Keratinocyte (primary cell): ENCODE measurements at regions not wholly inside any gene's neighbourhood (a gene's known extent, or its start where the extent isn't known, plus 50 kb on each side); places are given as distances from the start of the nearest gene placed in this dataset.

Experiments used
- DNase-seq: peaks from one replicate; pipeline ENCODE4 v3.0.0-alpha.2; 2011; ENCODE audit warnings: low read depth, missing footprints, low spot score
- FAIRE-seq: peaks from 2 replicates; lab custom pipeline; 2011; peaks lifted over from hg19 to GRCh38; lab: Jason Lieb, UNC
- H2AFZ ChIP-seq: 2 replicates; pipeline ENCODE4 v1.6.0; 2012; ENCODE audit warnings: low read length, control low read depth, inconsistent platforms; ENCODE audit not compliant: control insufficient read depth
- H3K27ac ChIP-seq: 2 replicates; pipeline ENCODE4 v1.5.1; 2011; ENCODE audit warnings: low read length; ENCODE audit not compliant: control insufficient read depth, insufficient read depth
- H3K27me3 ChIP-seq: 3 replicates; pipeline ENCODE4 v1.6.0; 2011; ENCODE audit warnings: low read length; ENCODE audit not compliant: control insufficient read depth, insufficient read depth; ENCODE audit errors: extremely low read depth
- H3K36me3 ChIP-seq, 2 experiments: 2 replicates in 1 of 2; 3 replicates in 1 of 2; pipeline ENCODE4 v1.5.1; 2011; ENCODE audit warnings: low read length in 2 of 2, mild to moderate bottlenecking in 1 of 2; ENCODE audit not compliant: control insufficient read depth in 2 of 2, insufficient read depth in 2 of 2; ENCODE audit errors: extremely low read depth in 1 of 2
- H3K4me1 ChIP-seq: 3 replicates; pipeline ENCODE4 v1.5.1; 2011; ENCODE audit warnings: low read length; ENCODE audit not compliant: control insufficient read depth, insufficient read depth; ENCODE audit errors: extremely low read depth
- H3K4me2 ChIP-seq: 3 replicates; pipeline ENCODE4 v1.6.0; 2011; ENCODE audit warnings: low read depth, low read length; ENCODE audit not compliant: control insufficient read depth, insufficient read depth; ENCODE audit errors: extremely low read depth
- H3K4me3 ChIP-seq, 3 experiments: fragments of 200-600 bp in 1 of 3; sonication (generic) in 1 of 3; 2 replicates in 2 of 3; 3 replicates in 1 of 3; pipeline ENCODE4 v1.5.1; 2011 to 2016; ENCODE audit warnings: low read length in 3 of 3, mild to moderate bottlenecking in 3 of 3, control low read depth in 2 of 3, inconsistent platforms in 1 of 3, low read depth in 1 of 3, mixed read lengths in 1 of 3, mixed run types in 1 of 3, moderate library complexity in 1 of 3; ENCODE audit not compliant: control insufficient read depth in 2 of 3, insufficient read depth in 2 of 3; ENCODE audit errors: extremely low read depth in 1 of 3
- H3K79me2 ChIP-seq: 2 replicates; pipeline ENCODE4 v1.6.0; 2012; ENCODE audit warnings: low read length; ENCODE audit not compliant: control insufficient read depth, insufficient read depth
- H3K9ac ChIP-seq: 3 replicates; pipeline ENCODE4 v1.6.0; 2011; ENCODE audit warnings: low read length; ENCODE audit not compliant: control insufficient read depth, insufficient read depth; ENCODE audit errors: extremely low read depth
- H3K9me1 ChIP-seq: 3 replicates; pipeline ENCODE4 v1.6.0; 2011; ENCODE audit warnings: low read length; ENCODE audit not compliant: control insufficient read depth, insufficient read depth; ENCODE audit errors: extremely low read depth
- H3K9me3 ChIP-seq: 2 replicates; pipeline ENCODE4 v1.5.1; 2012; ENCODE audit warnings: low read depth, low read length; ENCODE audit not compliant: control insufficient read depth
- H4K20me1 ChIP-seq: 3 replicates; pipeline ENCODE4 v1.6.0; 2011; ENCODE audit warnings: low read length; ENCODE audit not compliant: control insufficient read depth, insufficient read depth; ENCODE audit errors: extremely low read depth
- CTCF ChIP-seq, 3 experiments: IDR thresholded peaks in 1 of 3; conservative IDR thresholded peaks in 1 of 3; optimal IDR thresholded peaks in 1 of 3; 2 replicates in 2 of 3; 3 replicates in 1 of 3; pipeline versions ENCODE3 to v1.5.1; 2011; ENCODE audit warnings: low read length in 3 of 3, mild to moderate bottlenecking in 3 of 3, moderate library complexity in 2 of 3, control low read depth in 1 of 3, inconsistent platforms in 1 of 3; ENCODE audit not compliant: insufficient read depth in 2 of 3; ENCODE audit errors: extremely low read depth in 1 of 3
- EZH2 ChIP-seq: IDR thresholded peaks from one replicate; pipeline ENCODE4 v1.6.1; 2012; ENCODE audit warnings: inconsistent platforms, mild to moderate bottlenecking, low read length, moderate library complexity
- dilution Hi-C: fragments of 300-500 bp; cut with MboI; formaldehyde crosslinking; loops from one replicate; pipeline ENCODE4 v1.7.0; 2020; ENCODE audit warnings: low sequenced_read_pairs; ENCODE audit not compliant: extremely low pct_ligation_motif_present

GRCh38 chr5:121497176-121497575 lies 354.5 kb upstream of the FTMT start:
- Histone ChIP-seq H3K27me3 (no peaks in the 10 kb centered on the region), H2AFZ (no peak overlapping the region), H3K36me3 (no peaks in the 10 kb centered on the region), H3K4me2 (no peak overlapping the region), H3K27ac (no peak overlapping the region), H3K79me2 (no peaks in the 10 kb centered on the region), H4K20me1 (no peaks in the 10 kb centered on the region), H3K4me1 (no peaks in the 10 kb centered on the region), H3K9ac (no peak overlapping the region), H3K9me3 (no peaks in the 10 kb centered on the region), H3K4me3 (no peak overlapping the region), H3K9me1 (no peaks in the 10 kb centered on the region)
- dilution Hi-C loops = no loop called here
- TF ChIP-seq CTCF (optimal IDR thresholded peaks at IDR 0.05 in 1 of 3, IDR thresholded peaks at IDR 0.05 in 1 of 3, conservative IDR thresholded peaks at IDR 0.05 in 1 of 3; ENCODE audit: extremely low read depth in 1 of 3, insufficient read depth in 2 of 3, low read length in 3 of 3) (no peak), EZH2 (no peak)
- DNase-seq (no peak), FAIRE-seq (no peak)

- H3K9me3 ChIP-seq = no peaks in the 10 kb centered on the region
- DNase-seq = no peak
- H3K4me1 ChIP-seq = no peaks in the 10 kb centered on the region
- no peaks in the 10 kb centered on the region for H3K27me3 ChIP-seq
- dilution Hi-C loops = no loop called here
- H3K36me3 ChIP-seq = no peaks in the 10 kb centered on the region
- H2AFZ ChIP-seq = no peak overlapping the region
- no peaks in the 10 kb centered on the region for H3K79me2 ChIP-seq
- H3K27ac ChIP-seq = no peak overlapping the region
- H3K4me2 ChIP-seq = no peak overlapping the region
- no peaks in the 10 kb centered on the region for H3K9me1 ChIP-seq
- no peak overlapping the region for H3K9ac ChIP-seq
- TF ChIP-seq EZH2 (no peak), CTCF (optimal IDR thresholded peaks at IDR 0.05 in 1 of 3, IDR thresholded peaks at IDR 0.05 in 1 of 3, conservative IDR thresholded peaks at IDR 0.05 in 1 of 3; ENCODE audit: extremely low read depth in 1 of 3, insufficient read depth in 2 of 3, low read length in 3 of 3) (no peak)
- H3K4me3 ChIP-seq = no peak overlapping the region
- no peaks in the 10 kb centered on the region for H4K20me1 ChIP-seq
- no peak for FAIRE-seq
Observed at GRCh38 chr5:121500310-121500709, 351.4 kb upstream of the FTMT start.
